CD4-positive, alpha-beta T cell treated with Interleukin-4 for 1 hour (primary cell): ENCODE measurements at regions not wholly inside any gene's neighbourhood (a gene's known extent, or its start where the extent isn't known, plus 50 kb on each side); places are given as distances from the start of the nearest gene placed in this dataset.

Source experiments
- DNase-seq, 2 donors: peaks; one replicate each; pipeline ENCODE4 v3.0.0-alpha.2; 2020 to 2022

- DNase-seq, result no peak
These were observed 55.3 kb upstream of the LY86 start for GRCh38 chr6:6533176-6533575.

- no peak for DNase-seq
These were observed 54.1 kb upstream of the LY86 start for GRCh38 chr6:6534399-6534798.

- no peak for DNase-seq
These were observed 50.8 kb upstream of the LY86 start for GRCh38 chr6:6537488-6538260.

- no peak for DNase-seq
These were observed 50.3 kb upstream of the LY86 start for GRCh38 chr6:6538261-6538660.
